ENCODE measurements at regions not wholly inside any gene's neighbourhood (a gene's known extent, or its start where the extent isn't known, plus 50 kb on each side); places are given as distances from the start of the nearest gene placed in this dataset.

DNA sequence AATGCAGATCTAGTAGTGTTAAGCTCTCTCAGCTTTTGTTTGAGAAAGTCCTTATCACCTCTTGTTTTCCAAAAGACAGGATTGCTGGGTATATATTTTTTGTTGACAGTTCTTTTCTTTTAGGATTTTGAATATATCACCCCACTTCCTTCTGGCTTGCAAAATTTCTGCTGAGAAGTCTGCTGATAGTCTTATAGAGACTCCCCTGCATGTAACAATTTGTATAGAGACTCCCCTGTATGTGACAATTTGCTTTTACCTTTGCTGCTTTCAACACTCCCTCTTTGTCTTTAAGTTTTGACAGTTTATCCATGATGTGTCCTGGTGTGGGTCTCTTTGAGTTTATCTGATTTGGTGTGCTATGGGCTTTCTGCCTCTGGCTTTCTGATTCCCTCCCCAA is 115.0 kb upstream of the CCDC85A start:
- H3K9me3 ChIP-seq (ENCODE audit: control insufficient read depth, insufficient read depth, low read depth, low read length) = no peaks in the 10 kb centered on the region
- H3K4me1 ChIP-seq (ENCODE audit: control insufficient read depth, insufficient read depth, low read length) = no peaks in the 10 kb centered on the region
- CTCF ChIA-PET = interaction anchor here (1.2 kb wide), 1 partner anchor 10 kb away, joined by 3 read pairs; no protein-coding TSS in a partner anchor
- TF ChIP-seq ZNF548 (tag by site-specific recombination; IDR thresholded peaks at IDR 0.05) = no peak
- no peak for TF ChIP-seq ZBTB6 (tag by site-specific recombination; IDR thresholded peaks at IDR 0.05)
- TF ChIP-seq, protein P1, sequence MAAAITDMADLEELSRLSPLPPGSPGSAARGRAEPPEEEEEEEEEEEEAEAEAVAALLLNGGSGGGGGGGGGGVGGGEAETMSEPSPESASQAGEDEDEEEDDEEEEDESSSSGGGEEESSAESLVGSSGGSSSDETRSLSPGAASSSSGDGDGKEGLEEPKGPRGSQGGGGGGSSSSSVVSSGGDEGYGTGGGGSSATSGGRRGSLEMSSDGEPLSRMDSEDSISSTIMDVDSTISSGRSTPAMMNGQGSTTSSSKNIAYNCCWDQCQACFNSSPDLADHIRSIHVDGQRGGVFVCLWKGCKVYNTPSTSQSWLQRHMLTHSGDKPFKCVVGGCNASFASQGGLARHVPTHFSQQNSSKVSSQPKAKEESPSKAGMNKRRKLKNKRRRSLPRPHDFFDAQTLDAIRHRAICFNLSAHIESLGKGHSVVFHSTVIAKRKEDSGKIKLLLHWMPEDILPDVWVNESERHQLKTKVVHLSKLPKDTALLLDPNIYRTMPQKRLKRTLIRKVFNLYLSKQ (tag by site-specific recombination; IDR thresholded peaks at IDR 0.05; ENCODE audit: borderline replicate concordance) = no peak
- no peak for TF ChIP-seq ZSCAN16 (tag by site-specific recombination; IDR thresholded peaks at IDR 0.05)
- TF ChIP-seq, protein P2, sequence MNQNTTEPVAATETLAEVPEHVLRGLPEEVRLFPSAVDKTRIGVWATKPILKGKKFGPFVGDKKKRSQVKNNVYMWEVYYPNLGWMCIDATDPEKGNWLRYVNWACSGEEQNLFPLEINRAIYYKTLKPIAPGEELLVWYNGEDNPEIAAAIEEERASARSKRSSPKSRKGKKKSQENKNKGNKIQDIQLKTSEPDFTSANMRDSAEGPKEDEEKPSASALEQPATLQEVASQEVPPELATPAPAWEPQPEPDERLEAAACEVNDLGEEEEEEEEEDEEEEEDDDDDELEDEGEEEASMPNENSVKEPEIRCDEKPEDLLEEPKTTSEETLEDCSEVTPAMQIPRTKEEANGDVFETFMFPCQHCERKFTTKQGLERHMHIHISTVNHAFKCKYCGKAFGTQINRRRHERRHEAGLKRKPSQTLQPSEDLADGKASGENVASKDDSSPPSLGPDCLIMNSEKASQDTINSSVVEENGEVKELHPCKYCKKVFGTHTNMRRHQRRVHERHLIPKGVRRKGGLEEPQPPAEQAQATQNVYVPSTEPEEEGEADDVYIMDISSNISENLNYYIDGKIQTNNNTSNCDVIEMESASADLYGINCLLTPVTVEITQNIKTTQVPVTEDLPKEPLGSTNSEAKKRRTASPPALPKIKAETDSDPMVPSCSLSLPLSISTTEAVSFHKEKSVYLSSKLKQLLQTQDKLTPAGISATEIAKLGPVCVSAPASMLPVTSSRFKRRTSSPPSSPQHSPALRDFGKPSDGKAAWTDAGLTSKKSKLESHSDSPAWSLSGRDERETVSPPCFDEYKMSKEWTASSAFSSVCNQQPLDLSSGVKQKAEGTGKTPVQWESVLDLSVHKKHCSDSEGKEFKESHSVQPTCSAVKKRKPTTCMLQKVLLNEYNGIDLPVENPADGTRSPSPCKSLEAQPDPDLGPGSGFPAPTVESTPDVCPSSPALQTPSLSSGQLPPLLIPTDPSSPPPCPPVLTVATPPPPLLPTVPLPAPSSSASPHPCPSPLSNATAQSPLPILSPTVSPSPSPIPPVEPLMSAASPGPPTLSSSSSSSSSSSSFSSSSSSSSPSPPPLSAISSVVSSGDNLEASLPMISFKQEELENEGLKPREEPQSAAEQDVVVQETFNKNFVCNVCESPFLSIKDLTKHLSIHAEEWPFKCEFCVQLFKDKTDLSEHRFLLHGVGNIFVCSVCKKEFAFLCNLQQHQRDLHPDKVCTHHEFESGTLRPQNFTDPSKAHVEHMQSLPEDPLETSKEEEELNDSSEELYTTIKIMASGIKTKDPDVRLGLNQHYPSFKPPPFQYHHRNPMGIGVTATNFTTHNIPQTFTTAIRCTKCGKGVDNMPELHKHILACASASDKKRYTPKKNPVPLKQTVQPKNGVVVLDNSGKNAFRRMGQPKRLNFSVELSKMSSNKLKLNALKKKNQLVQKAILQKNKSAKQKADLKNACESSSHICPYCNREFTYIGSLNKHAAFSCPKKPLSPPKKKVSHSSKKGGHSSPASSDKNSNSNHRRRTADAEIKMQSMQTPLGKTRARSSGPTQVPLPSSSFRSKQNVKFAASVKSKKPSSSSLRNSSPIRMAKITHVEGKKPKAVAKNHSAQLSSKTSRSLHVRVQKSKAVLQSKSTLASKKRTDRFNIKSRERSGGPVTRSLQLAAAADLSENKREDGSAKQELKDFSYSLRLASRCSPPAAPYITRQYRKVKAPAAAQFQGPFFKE (tag by site-specific recombination; IDR thresholded peaks at IDR 0.05; ENCODE audit: borderline replicate concordance) = no peak
- TF ChIP-seq ZSCAN23 (tag by site-specific recombination; IDR thresholded peaks at IDR 0.05) = no peak
- TF ChIP-seq BCL11A (tag by site-specific recombination; IDR thresholded peaks at IDR 0.05; ENCODE audit: low read depth) = no peak
- TF ChIP-seq, protein P3, sequence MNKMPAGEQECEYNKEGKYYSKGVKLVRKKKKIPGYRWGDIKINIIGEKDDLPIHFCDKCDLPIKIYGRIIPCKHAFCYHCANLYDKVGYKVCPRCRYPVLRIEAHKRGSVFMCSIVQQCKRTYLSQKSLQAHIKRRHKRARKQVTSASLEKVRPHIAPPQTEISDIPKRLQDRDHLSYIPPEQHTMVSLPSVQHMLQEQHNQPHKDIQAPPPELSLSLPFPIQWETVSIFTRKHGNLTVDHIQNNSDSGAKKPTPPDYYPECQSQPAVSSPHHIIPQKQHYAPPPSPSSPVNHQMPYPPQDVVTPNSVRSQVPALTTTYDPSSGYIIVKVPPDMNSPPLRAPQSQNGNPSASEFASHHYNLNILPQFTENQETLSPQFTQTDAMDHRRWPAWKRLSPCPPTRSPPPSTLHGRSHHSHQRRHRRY (tag by site-specific recombination; IDR thresholded peaks at IDR 0.05) = no peak
- H3K4me3 ChIP-seq (ENCODE audit: low read depth, low read length) = no peak overlapping the region
- POLR2A ChIA-PET = no interaction called here
- H3K36me3 ChIP-seq (ENCODE audit: control insufficient read depth in 2 of 2, insufficient read depth in 1 of 2, low read length in 2 of 2) = no peaks in the 10 kb centered on the region
- no peak overlapping the region for H3K27ac ChIP-seq (ENCODE audit: extremely low read depth, low read depth, low read length)

DNA sequence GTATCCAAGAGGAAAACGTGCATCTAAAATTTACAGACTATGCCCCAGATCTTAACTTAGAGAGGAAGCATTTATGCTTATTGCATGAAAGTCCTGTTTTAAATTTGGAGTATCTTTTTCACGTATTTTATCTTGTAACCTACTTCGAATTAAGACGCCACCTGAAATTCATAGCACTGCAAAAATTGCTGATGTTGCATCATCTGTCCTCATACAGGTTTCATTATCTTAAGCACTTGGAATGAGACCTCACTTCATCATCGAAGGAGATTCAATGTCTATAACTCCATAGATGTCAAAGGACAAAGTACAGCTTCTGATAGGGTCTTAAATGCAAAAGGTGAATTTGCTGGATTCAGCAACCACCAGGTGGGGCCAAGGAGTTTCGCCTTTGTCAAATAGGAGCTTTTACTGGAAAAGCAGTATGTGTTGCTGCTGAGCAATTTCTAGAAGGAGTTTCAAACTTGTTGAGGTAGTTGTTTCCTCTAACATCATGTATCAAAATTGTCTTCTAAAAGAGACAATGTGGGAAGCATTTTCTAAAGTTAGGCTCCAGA is 106.4 kb upstream of the CCDC85A start:
- ChIA-PET POLR2A (no interaction called here), CTCF (interaction anchor here (0.6 to 1.9 kb wide), 11 partner anchors 8 to 545 kb away, joined by 3 to 8 read pairs (median 4); no protein-coding TSS in a partner anchor)
- no peak overlapping the region for H3K27ac ChIP-seq (ENCODE audit: extremely low read depth, low read depth, low read length)
- no peaks in the 10 kb centered on the region for H3K4me1 ChIP-seq (ENCODE audit: control insufficient read depth, insufficient read depth, low read length)
- TF ChIP-seq ZNF660 (tag by site-specific recombination; IDR thresholded peaks at IDR 0.05) (no peak), GFI1B (tag by site-specific recombination; IDR thresholded peaks at IDR 0.05) (no peak), CTCF (tag by site-specific recombination; IDR thresholded peaks at IDR 0.05) (0 out of 2 replicates have a peak, but pooled peaks have one; percentile 15), SP3 (tag by site-specific recombination; IDR thresholded peaks at IDR 0.05) (no peak), BCL11B (tag by site-specific recombination; IDR thresholded peaks at IDR 0.05; ENCODE audit: low read depth) (no peak)
- TF ChIP-seq, protein P4, sequence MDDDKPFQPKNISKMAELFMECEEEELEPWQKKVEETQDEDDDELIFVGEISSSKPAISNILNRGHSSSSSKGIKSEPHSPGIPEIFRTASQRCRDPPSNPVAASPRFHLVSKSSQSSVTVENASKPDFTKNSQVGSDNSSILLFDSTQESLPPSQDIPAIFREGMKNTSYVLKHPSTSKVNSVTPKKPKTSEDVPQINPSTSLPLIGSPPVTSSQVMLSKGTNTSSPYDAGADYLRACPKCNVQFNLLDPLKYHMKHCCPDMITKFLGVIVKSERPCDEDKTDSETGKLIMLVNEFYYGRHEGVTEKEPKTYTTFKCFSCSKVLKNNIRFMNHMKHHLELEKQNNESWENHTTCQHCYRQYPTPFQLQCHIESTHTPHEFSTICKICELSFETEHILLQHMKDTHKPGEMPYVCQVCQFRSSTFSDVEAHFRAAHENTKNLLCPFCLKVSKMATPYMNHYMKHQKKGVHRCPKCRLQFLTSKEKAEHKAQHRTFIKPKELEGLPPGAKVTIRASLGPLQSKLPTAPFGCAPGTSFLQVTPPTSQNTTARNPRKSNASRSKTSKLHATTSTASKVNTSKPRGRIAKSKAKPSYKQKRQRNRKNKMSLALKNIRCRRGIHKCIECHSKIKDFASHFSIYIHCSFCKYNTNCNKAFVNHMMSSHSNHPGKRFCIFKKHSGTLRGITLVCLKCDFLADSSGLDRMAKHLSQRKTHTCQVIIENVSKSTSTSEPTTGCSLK (tag by site-specific recombination; IDR thresholded peaks at IDR 0.05) = no peak
- TF ChIP-seq, protein P5, sequence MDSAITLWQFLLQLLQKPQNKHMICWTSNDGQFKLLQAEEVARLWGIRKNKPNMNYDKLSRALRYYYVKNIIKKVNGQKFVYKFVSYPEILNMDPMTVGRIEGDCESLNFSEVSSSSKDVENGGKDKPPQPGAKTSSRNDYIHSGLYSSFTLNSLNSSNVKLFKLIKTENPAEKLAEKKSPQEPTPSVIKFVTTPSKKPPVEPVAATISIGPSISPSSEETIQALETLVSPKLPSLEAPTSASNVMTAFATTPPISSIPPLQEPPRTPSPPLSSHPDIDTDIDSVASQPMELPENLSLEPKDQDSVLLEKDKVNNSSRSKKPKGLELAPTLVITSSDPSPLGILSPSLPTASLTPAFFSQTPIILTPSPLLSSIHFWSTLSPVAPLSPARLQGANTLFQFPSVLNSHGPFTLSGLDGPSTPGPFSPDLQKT (IDR thresholded peaks at IDR 0.05; ENCODE audit: borderline replicate concordance, low read depth, low read length) = no peak
- TF ChIP-seq, protein P6, sequence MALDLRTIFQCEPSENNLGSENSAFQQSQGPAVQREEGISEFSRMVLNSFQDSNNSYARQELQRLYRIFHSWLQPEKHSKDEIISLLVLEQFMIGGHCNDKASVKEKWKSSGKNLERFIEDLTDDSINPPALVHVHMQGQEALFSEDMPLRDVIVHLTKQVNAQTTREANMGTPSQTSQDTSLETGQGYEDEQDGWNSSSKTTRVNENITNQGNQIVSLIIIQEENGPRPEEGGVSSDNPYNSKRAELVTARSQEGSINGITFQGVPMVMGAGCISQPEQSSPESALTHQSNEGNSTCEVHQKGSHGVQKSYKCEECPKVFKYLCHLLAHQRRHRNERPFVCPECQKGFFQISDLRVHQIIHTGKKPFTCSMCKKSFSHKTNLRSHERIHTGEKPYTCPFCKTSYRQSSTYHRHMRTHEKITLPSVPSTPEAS (tag by site-specific recombination; IDR thresholded peaks at IDR 0.05) = no peak
- no peak overlapping the region for H3K4me3 ChIP-seq (ENCODE audit: low read depth, low read length)
- H3K36me3 ChIP-seq (ENCODE audit: control insufficient read depth in 2 of 2, insufficient read depth in 1 of 2, low read length in 2 of 2) = no peaks in the 10 kb centered on the region
- H3K9me3 ChIP-seq (ENCODE audit: control insufficient read depth, insufficient read depth, low read depth, low read length) = no peaks in the 10 kb centered on the region
